Kidney (tissue), 13 donors: ENCODE measurements at regions not wholly inside any gene's neighbourhood (a gene's known extent, or its start where the extent isn't known, plus 50 kb on each side); places are given as distances from the start of the nearest gene placed in this dataset.

Source experiments
- DNase-seq, 5 donors: peaks; one replicate each; pipeline ENCODE4 v3.0.0-alpha.2; 2013 to 2020
- FAIRE-seq: peaks from 2 replicates; lab custom pipeline; 2012; peaks lifted over from hg19 to GRCh38; lab: Jason Lieb, UNC
- H3K27ac ChIP-seq, 2 donors: one replicate each; pipeline ENCODE4 v1.7.0; 2013; ENCODE audit warnings: low read depth in 2 of 2, low read length in 2 of 2, inconsistent platforms in 1 of 2
- H3K27me3 ChIP-seq: one replicate; pipeline ENCODE4 v1.7.1; 2013; ENCODE audit warnings: low read length, inconsistent platforms; ENCODE audit not compliant: control insufficient read depth, insufficient read depth
- H3K36me3 ChIP-seq, 3 donors: one replicate each; pipeline versions ENCODE4 v1.7.0 to v1.7.1; 2013; ENCODE audit warnings: low read length in 3 of 3, control low read depth in 1 of 3, inconsistent platforms in 1 of 3; ENCODE audit not compliant: insufficient read depth in 3 of 3, control insufficient read depth in 2 of 3
- H3K4me1 ChIP-seq, 3 donors: one replicate each; pipeline versions ENCODE4 v1.7.0 to v1.7.1; 2013; ENCODE audit warnings: low read length in 3 of 3, inconsistent platforms in 1 of 3, low read depth in 1 of 3; ENCODE audit not compliant: control insufficient read depth in 2 of 3, insufficient read depth in 2 of 3
- H3K4me3 ChIP-seq, 3 donors: one replicate each; pipeline versions ENCODE4 v1.7.0 to v1.8.1; 2013; ENCODE audit warnings: low read length in 3 of 3, control low read depth in 1 of 3, inconsistent platforms in 1 of 3
- H3K9ac ChIP-seq, 3 donors: one replicate each; pipeline versions ENCODE4 v1.7.0 to v1.7.1; 2013; ENCODE audit warnings: low read length in 3 of 3, control low read depth in 1 of 3, inconsistent platforms in 1 of 3
- H3K9me3 ChIP-seq, 3 donors: one replicate each; pipeline versions ENCODE4 v1.7.0 to v1.7.1; 2013; ENCODE audit warnings: low read length in 3 of 3, control low read depth in 1 of 3, inconsistent platforms in 1 of 3; ENCODE audit not compliant: control insufficient read depth in 2 of 3, insufficient read depth in 1 of 3
- intact Hi-C: fragments of 100-400 bp; cut with DNase I; formaldehyde crosslinking; loops from one replicate; pipeline ENCODE4 v1.11.1; 2022
- TF ChIP-seq, protein P1 (sequence below): IDR thresholded peaks from 3 replicates; pipeline ENCODE4 v1.5.1; 2012; ENCODE audit warnings: mild to moderate bottlenecking, moderate library complexity, borderline replicate concordance; ENCODE audit not compliant: insufficient read depth; ENCODE audit errors: extremely low read depth
- donor health status: control.
- donor health status: control.
- donor health status: control.
- donor health status: control.
- donor health status: control.
- donor health status: DM: yes; HTN: yes; CAD: no.
- donor health status: Normal renal cell carcinoma (clear cell type).

- FAIRE-seq = no peak
- Histone ChIP-seq H3K9ac (no peak overlapping the region), H3K27ac (no peak overlapping the region), H3K36me3 (no peaks in the 10 kb centered on the region), H3K27me3 (no peaks in the 10 kb centered on the region), H3K4me3 (no peak overlapping the region), H3K4me1 (no peaks in the 10 kb centered on the region), H3K9me3 (no peaks in the 10 kb centered on the region)
- DNase-seq = no peak
- intact Hi-C loops = no loop called here
- TF ChIP-seq, protein P1, sequence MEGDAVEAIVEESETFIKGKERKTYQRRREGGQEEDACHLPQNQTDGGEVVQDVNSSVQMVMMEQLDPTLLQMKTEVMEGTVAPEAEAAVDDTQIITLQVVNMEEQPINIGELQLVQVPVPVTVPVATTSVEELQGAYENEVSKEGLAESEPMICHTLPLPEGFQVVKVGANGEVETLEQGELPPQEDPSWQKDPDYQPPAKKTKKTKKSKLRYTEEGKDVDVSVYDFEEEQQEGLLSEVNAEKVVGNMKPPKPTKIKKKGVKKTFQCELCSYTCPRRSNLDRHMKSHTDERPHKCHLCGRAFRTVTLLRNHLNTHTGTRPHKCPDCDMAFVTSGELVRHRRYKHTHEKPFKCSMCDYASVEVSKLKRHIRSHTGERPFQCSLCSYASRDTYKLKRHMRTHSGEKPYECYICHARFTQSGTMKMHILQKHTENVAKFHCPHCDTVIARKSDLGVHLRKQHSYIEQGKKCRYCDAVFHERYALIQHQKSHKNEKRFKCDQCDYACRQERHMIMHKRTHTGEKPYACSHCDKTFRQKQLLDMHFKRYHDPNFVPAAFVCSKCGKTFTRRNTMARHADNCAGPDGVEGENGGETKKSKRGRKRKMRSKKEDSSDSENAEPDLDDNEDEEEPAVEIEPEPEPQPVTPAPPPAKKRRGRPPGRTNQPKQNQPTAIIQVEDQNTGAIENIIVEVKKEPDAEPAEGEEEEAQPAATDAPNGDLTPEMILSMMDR = no peak
Observed at GRCh38 chr12:58668233-58668632, 252.1 kb downstream of the LRIG3 start.

GRCh38 chr12:58668871-58669270 lies 251.4 kb downstream of the LRIG3 start:
- FAIRE-seq = no peak
- TF ChIP-seq, protein P1 = no peak
- intact Hi-C loops = no loop called here

DNA sequence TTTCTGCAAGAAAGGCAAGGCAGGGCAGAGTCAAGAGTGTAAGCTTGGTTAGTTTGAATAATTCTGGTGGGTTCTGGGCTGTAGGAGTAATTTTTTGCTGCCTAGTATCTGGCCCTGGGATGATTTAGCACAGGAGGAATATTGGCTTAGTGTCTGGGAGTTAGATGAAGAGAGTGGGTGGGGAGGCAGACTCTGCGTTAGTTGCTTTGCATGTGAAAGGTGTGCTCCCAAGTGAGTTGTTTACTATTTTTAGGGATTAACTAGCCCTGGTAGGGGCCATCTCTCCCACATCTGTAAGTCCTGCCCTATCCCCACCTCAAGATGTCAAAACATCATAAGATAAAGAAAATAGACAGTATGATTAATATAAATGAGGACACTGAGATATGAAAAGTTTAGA lies 249.7 kb downstream of the LRIG3 start:
- H3K36me3 ChIP-seq = no peaks in the 10 kb centered on the region
- H3K4me3 ChIP-seq = no peak overlapping the region
- H3K27ac ChIP-seq = no peak overlapping the region
- intact Hi-C loops = no loop called here
- H3K4me1 ChIP-seq = no peaks in the 10 kb centered on the region
- TF ChIP-seq, protein P1 = no peak
- no peak overlapping the region for H3K9ac ChIP-seq
- DNase-seq (no peak), FAIRE-seq (no peak)
- H3K9me3 ChIP-seq = no peaks in the 10 kb centered on the region
- no peaks in the 10 kb centered on the region for H3K27me3 ChIP-seq

More at GRCh38 chr12:58668871-58669270, 251.4 kb downstream of the LRIG3 start:
- Histone ChIP-seq H3K36me3 (no peaks in the 10 kb centered on the region), H3K27ac (no peak overlapping the region), H3K27me3 (no peaks in the 10 kb centered on the region), H3K4me3 (no peak overlapping the region), H3K9me3 (no peaks in the 10 kb centered on the region), H3K4me1 (no peaks in the 10 kb centered on the region), H3K9ac (no peak overlapping the region)
- DNase-seq = peak in 1 of 5 donors; percentile 12

DNA sequence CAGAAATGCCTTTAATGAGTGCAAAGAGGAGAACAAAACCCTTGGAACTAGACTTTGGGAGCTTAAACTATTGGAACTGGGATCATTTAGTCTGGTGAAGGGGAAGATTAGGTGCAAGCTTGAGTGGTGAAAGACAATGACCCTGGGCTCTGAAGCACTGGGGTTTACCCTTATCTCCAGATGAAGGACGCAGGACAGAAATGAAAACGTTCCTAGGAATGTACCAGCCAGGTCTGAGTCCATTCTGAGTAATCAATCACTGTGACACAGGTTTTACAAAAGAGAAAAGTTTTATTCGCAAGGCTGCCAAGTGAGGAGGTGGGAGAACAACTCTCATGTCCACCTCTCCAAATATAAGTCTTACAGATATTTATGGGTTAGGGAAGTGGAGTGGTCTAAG lies 249.1 kb downstream of the LRIG3 start:
- Histone ChIP-seq H3K9ac (no peak overlapping the region), H3K9me3 (no peaks in the 10 kb centered on the region), H3K4me3 (no peak overlapping the region), H3K36me3 (no peaks in the 10 kb centered on the region), H3K27me3 (no peaks in the 10 kb centered on the region), H3K4me1 (no peaks in the 10 kb centered on the region), H3K27ac (no peak overlapping the region)
- FAIRE-seq = no peak
- intact Hi-C loops = no loop called here
- no peak for DNase-seq
- TF ChIP-seq, protein P1 = no peak
